Vagina (tissue), 2 donors: ENCODE measurements at regions not wholly inside any gene's neighbourhood (a gene's known extent, or its start where the extent isn't known, plus 50 kb on each side); places are given as distances from the start of the nearest gene placed in this dataset.

Experiments used
- CTCF ChIP-seq, 3 experiments: fragments of 450-650 bp in 2 of 3; fragments of 200-600 bp in 1 of 3; sonication (generic) in 1 of 3; IDR thresholded peaks; one replicate each; pipeline ENCODE4 v1.5.1; 2017 to 2019; ENCODE audit warnings: antibody characterized with exemption in 3 of 3, mild to moderate bottlenecking in 2 of 3, moderate library complexity in 2 of 3
- POLR2A ChIP-seq, 2 donors: fragments of 450-650 bp; IDR thresholded peaks; one replicate each; pipeline ENCODE4 v1.6.1; 2017; ENCODE audit warnings: antibody characterized with exemption in 2 of 2, mild to moderate bottlenecking in 2 of 2, moderate library complexity in 2 of 2
- POLR2AphosphoS5 ChIP-seq, 2 donors: sonication (generic); formaldehyde crosslinking; IDR thresholded peaks; one replicate each; pipeline ENCODE4 v1.9.0; 2017; ENCODE audit warnings: antibody characterized with exemption in 2 of 2, mild to moderate bottlenecking in 2 of 2, low read depth in 1 of 2; ENCODE audit not compliant: insufficient read depth in 1 of 2

GRCh38 chr3:115552007-115552406 is 71.3 kb upstream of the GAP43 start:
- TF ChIP-seq CTCF (IDR thresholded peaks at IDR 0.05), result no peak
- no peak for TF ChIP-seq POLR2AphosphoS5 (IDR thresholded peaks at IDR 0.05; ENCODE audit: insufficient read depth in 1 of 2, low read depth in 1 of 2)
- no peak for TF ChIP-seq POLR2A (IDR thresholded peaks at IDR 0.05)
